Neural cell (in vitro differentiated cells): ENCODE measurements at regions not wholly inside any gene's neighbourhood (a gene's known extent, or its start where the extent isn't known, plus 50 kb on each side); places are given as distances from the start of the nearest gene placed in this dataset.

Experiments
- H2AFZ ChIP-seq: fragments of 200-600, 300-800 bp; sonication (generic), shearing (Covaris generic); 2 replicates; pipeline ENCODE4 v1.6.0; 2014; ENCODE audit warnings: low read depth, mild to moderate bottlenecking, antibody characterized with exemption, low read length, moderate library complexity
- H3F3A ChIP-seq: fragments of 200-600 bp; shearing (Covaris generic); 2 replicates; pipeline ENCODE4 v1.6.1; 2016; ENCODE audit warnings: mild to moderate bottlenecking, moderate library complexity, mixed read lengths, antibody characterized with exemption, low read length; ENCODE audit not compliant: insufficient read depth, poor library complexity, severe bottlenecking
- H3K27ac ChIP-seq: fragments of 200-600, 300-800 bp; sonication (generic), shearing (Covaris generic); 2 replicates; pipeline ENCODE4 v1.5.1; 2014; ENCODE audit warnings: mild to moderate bottlenecking, low read length, moderate library complexity
- H3K27me3 ChIP-seq: fragments of 300-800, 200-600 bp; sonication (generic), shearing (Covaris generic); 2 replicates; pipeline ENCODE4 v1.6.0; 2014; ENCODE audit warnings: mild to moderate bottlenecking, low read depth, low read length, moderate library complexity; ENCODE audit not compliant: insufficient read depth
- H3K36me3 ChIP-seq: fragments of 300-800, 200-600 bp; sonication (generic), shearing (Covaris generic); 2 replicates; pipeline ENCODE4 v1.5.1; 2014; ENCODE audit warnings: mild to moderate bottlenecking, antibody characterized with exemption, low read length, moderate library complexity; ENCODE audit not compliant: insufficient read depth
- H3K4me2 ChIP-seq: fragments of 300-800, 200-600 bp; sonication (generic), shearing (Covaris generic); 2 replicates; pipeline ENCODE4 v1.6.0; 2014; ENCODE audit warnings: mild to moderate bottlenecking, low read length
- H3K4me3 ChIP-seq: fragments of 300-800, 200-600 bp; sonication (generic), shearing (Covaris generic); 2 replicates; pipeline ENCODE4 v1.5.1; 2014; ENCODE audit warnings: mild to moderate bottlenecking, low read length, moderate library complexity
- H3K79me2 ChIP-seq: fragments of 200-600 bp; shearing (Covaris generic); replicated peaks from 2 replicates; pipeline ENCODE4 v1.6.0; 2014; ENCODE audit warnings: mild to moderate bottlenecking, low read length, moderate library complexity; ENCODE audit not compliant: insufficient read depth
- H3K9ac ChIP-seq: fragments of 300-800, 200-600 bp; sonication (generic), shearing (Covaris generic); 2 replicates; pipeline ENCODE4 v1.6.1; 2016; ENCODE audit warnings: mild to moderate bottlenecking, low read length, mixed read lengths
- H3K9me2 ChIP-seq: fragments of 200-600 bp; shearing (Covaris generic); 2 replicates; pipeline ENCODE4 v1.6.1; 2016; ENCODE audit warnings: mild to moderate bottlenecking, low read length, mixed read lengths; ENCODE audit not compliant: insufficient read depth
- H3K9me3 ChIP-seq: fragments of 200-600, 300-800 bp; sonication (generic), shearing (Covaris generic); 2 replicates; pipeline ENCODE4 v1.6.1; 2016; ENCODE audit warnings: mild to moderate bottlenecking, mixed run types, low read length, moderate library complexity, mixed read lengths
- H4K20me1 ChIP-seq: fragments of 200-600 bp; shearing (Covaris generic); 2 replicates; pipeline ENCODE4 v1.6.1; 2016; ENCODE audit warnings: mild to moderate bottlenecking, mixed run types; ENCODE audit not compliant: insufficient read depth
- EP300 ChIP-seq: fragments of 450-650 bp; conservative IDR thresholded peaks from 2 replicates; pipeline ENCODE4 v1.6.1; 2014; ENCODE audit warnings: antibody characterized with exemption, mild to moderate bottlenecking, moderate library complexity; ENCODE audit not compliant: poor library complexity, severe bottlenecking
- EZH2 ChIP-seq: fragments of 200-600, 300-800 bp; shearing (Covaris generic), sonication (generic); IDR thresholded peaks from 2 replicates; pipeline ENCODE4 v1.6.1; 2014; ENCODE audit warnings: antibody characterized with exemption, low read length, borderline replicate concordance, mild to moderate bottlenecking; ENCODE audit not compliant: insufficient read depth, poor library complexity, severe bottlenecking
- MXI1 ChIP-seq: fragments of 450-650 bp; conservative IDR thresholded peaks from 2 replicates; pipeline ENCODE4 v1.6.1; 2014; ENCODE audit warnings: antibody characterized with exemption, mild to moderate bottlenecking; ENCODE audit not compliant: poor library complexity, severe bottlenecking
- POLR2AphosphoS5 ChIP-seq: IDR thresholded peaks from 2 replicates; pipeline ENCODE4 v1.6.1; 2012
- RAD21 ChIP-seq: fragments of 450-650 bp; conservative IDR thresholded peaks from 2 replicates; pipeline ENCODE4 v1.6.1; 2014; ENCODE audit warnings: antibody characterized with exemption, mild to moderate bottlenecking, moderate library complexity
- SMC3 ChIP-seq: fragments of 450-650 bp; conservative IDR thresholded peaks from 2 replicates; pipeline ENCODE4 v1.6.1; 2014; ENCODE audit warnings: antibody characterized with exemption, mild to moderate bottlenecking, moderate library complexity; ENCODE audit not compliant: poor library complexity
- TAF1 ChIP-seq: IDR thresholded peaks from 2 replicates; pipeline ENCODE4 v1.6.1; 2012; ENCODE audit warnings: low read depth
- TF ChIP-seq, protein P1 (sequence below): fragments of 450-650 bp; IDR thresholded peaks from 2 replicates; pipeline ENCODE4 v1.5.1; 2014; ENCODE audit warnings: antibody characterized with exemption, mild to moderate bottlenecking, moderate library complexity; ENCODE audit not compliant: poor library complexity, severe bottlenecking
- TF ChIP-seq, protein P2 (sequence below): IDR thresholded peaks from 2 replicates; pipeline ENCODE4 v1.6.1; 2012; ENCODE audit warnings: borderline replicate concordance

DNA sequence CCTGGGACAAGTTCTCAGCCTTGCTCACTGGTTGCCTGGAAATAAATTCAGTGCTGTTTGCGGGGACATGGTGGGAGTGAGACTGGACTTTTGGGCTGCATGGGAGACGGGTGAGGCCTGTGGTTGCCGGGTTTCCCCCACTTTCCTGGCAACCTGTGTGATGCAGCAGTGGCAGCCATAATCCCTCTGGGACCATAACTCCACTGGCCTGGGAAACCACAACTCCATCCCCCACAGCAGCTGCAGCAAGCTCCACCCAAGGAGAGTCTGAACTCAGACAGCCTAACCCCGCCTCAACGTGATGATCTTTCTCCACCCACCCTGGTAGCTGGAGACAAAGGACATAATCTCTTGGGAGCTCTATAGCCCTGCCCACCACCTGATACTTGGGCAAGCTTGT is 349.9 kb downstream of the PIK3R1 start (continued):
- TF ChIP-seq MXI1 (no peak), EP300 (no peak)

GRCh38 chr5:68576805-68577204 is 361.2 kb downstream of the PIK3R1 start:
- no peaks in the 10 kb centered on the region for H3K36me3 ChIP-seq
- no peaks in the 10 kb centered on the region for H3F3A ChIP-seq
- H3K4me3 ChIP-seq = no peak overlapping the region
- H3K9me3 ChIP-seq = no peaks in the 10 kb centered on the region
- H4K20me1 ChIP-seq = no peaks in the 10 kb centered on the region
- no peaks in the 10 kb centered on the region for H3K9me2 ChIP-seq
- no peak overlapping the region for H3K9ac ChIP-seq
- H3K79me2 ChIP-seq = no peaks in the 10 kb centered on the region
- H3K27ac ChIP-seq = no peak overlapping the region
- TF ChIP-seq TAF1 (no peak), EZH2 (no peak), POLR2AphosphoS5 (no peak), SMC3 (no peak), RAD21 (no peak), MXI1 (no peak), EP300 (no peak)
- TF ChIP-seq, protein P1, sequence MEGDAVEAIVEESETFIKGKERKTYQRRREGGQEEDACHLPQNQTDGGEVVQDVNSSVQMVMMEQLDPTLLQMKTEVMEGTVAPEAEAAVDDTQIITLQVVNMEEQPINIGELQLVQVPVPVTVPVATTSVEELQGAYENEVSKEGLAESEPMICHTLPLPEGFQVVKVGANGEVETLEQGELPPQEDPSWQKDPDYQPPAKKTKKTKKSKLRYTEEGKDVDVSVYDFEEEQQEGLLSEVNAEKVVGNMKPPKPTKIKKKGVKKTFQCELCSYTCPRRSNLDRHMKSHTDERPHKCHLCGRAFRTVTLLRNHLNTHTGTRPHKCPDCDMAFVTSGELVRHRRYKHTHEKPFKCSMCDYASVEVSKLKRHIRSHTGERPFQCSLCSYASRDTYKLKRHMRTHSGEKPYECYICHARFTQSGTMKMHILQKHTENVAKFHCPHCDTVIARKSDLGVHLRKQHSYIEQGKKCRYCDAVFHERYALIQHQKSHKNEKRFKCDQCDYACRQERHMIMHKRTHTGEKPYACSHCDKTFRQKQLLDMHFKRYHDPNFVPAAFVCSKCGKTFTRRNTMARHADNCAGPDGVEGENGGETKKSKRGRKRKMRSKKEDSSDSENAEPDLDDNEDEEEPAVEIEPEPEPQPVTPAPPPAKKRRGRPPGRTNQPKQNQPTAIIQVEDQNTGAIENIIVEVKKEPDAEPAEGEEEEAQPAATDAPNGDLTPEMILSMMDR = no peak
- TF ChIP-seq, protein P2, sequence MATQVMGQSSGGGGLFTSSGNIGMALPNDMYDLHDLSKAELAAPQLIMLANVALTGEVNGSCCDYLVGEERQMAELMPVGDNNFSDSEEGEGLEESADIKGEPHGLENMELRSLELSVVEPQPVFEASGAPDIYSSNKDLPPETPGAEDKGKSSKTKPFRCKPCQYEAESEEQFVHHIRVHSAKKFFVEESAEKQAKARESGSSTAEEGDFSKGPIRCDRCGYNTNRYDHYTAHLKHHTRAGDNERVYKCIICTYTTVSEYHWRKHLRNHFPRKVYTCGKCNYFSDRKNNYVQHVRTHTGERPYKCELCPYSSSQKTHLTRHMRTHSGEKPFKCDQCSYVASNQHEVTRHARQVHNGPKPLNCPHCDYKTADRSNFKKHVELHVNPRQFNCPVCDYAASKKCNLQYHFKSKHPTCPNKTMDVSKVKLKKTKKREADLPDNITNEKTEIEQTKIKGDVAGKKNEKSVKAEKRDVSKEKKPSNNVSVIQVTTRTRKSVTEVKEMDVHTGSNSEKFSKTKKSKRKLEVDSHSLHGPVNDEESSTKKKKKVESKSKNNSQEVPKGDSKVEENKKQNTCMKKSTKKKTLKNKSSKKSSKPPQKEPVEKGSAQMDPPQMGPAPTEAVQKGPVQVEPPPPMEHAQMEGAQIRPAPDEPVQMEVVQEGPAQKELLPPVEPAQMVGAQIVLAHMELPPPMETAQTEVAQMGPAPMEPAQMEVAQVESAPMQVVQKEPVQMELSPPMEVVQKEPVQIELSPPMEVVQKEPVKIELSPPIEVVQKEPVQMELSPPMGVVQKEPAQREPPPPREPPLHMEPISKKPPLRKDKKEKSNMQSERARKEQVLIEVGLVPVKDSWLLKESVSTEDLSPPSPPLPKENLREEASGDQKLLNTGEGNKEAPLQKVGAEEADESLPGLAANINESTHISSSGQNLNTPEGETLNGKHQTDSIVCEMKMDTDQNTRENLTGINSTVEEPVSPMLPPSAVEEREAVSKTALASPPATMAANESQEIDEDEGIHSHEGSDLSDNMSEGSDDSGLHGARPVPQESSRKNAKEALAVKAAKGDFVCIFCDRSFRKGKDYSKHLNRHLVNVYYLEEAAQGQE = no peak
- no peaks in the 10 kb centered on the region for H3K27me3 ChIP-seq
- H2AFZ ChIP-seq = no peak overlapping the region
- H3K4me2 ChIP-seq = no peak overlapping the region

- H3F3A ChIP-seq = no peaks in the 10 kb centered on the region
- H3K4me3 ChIP-seq = no peak overlapping the region
- H3K27me3 ChIP-seq = no peaks in the 10 kb centered on the region
- no peaks in the 10 kb centered on the region for H3K36me3 ChIP-seq
- TF ChIP-seq, protein P2 = no peak
- TF ChIP-seq, protein P1 = no peak
- TF ChIP-seq SMC3 = no peak
- no peak for TF ChIP-seq RAD21
- no peak for TF ChIP-seq TAF1
- no peak for TF ChIP-seq POLR2AphosphoS5
- TF ChIP-seq MXI1 = no peak
- no peak for TF ChIP-seq EP300
- no peak for TF ChIP-seq EZH2
- H3K4me2 ChIP-seq = no peak overlapping the region
- H3K27ac ChIP-seq = no peak overlapping the region
- no peaks in the 10 kb centered on the region for H3K79me2 ChIP-seq
- no peaks in the 10 kb centered on the region for H4K20me1 ChIP-seq
- no peak overlapping the region for H3K9ac ChIP-seq
- H3K9me2 ChIP-seq = no peaks in the 10 kb centered on the region
- H3K9me3 ChIP-seq = no peaks in the 10 kb centered on the region
- no peak overlapping the region for H2AFZ ChIP-seq
Observed at GRCh38 chr5:68582284-68582683, 366.7 kb downstream of the PIK3R1 start.
